H1 (cell line): ENCODE measurements at regions not wholly inside any gene's neighbourhood (a gene's known extent, or its start where the extent isn't known, plus 50 kb on each side); places are given as distances from the start of the nearest gene placed in this dataset.

Source experiments
- BACH1 ChIP-seq: IDR thresholded peaks from 2 replicates; pipeline ENCODE4 v1.6.1; 2012; ENCODE audit warnings: low read length, improper control_type of control experiment
- CHD1 ChIP-seq: IDR thresholded peaks from 2 replicates; pipeline ENCODE4 v1.6.1; 2012; ENCODE audit warnings: low read depth, low read length, improper control_type of control experiment
- TF ChIP-seq, protein P1 (sequence below): fragments of 300-600 bp; sonication (generic); IDR thresholded peaks from 2 replicates; pipeline ENCODE4 v1.7.1; 2012; ENCODE audit warnings: low read length, moderate library complexity, mild to moderate bottlenecking, inconsistent platforms; ENCODE audit not compliant: insufficient replicate concordance

- TF ChIP-seq, protein P1, sequence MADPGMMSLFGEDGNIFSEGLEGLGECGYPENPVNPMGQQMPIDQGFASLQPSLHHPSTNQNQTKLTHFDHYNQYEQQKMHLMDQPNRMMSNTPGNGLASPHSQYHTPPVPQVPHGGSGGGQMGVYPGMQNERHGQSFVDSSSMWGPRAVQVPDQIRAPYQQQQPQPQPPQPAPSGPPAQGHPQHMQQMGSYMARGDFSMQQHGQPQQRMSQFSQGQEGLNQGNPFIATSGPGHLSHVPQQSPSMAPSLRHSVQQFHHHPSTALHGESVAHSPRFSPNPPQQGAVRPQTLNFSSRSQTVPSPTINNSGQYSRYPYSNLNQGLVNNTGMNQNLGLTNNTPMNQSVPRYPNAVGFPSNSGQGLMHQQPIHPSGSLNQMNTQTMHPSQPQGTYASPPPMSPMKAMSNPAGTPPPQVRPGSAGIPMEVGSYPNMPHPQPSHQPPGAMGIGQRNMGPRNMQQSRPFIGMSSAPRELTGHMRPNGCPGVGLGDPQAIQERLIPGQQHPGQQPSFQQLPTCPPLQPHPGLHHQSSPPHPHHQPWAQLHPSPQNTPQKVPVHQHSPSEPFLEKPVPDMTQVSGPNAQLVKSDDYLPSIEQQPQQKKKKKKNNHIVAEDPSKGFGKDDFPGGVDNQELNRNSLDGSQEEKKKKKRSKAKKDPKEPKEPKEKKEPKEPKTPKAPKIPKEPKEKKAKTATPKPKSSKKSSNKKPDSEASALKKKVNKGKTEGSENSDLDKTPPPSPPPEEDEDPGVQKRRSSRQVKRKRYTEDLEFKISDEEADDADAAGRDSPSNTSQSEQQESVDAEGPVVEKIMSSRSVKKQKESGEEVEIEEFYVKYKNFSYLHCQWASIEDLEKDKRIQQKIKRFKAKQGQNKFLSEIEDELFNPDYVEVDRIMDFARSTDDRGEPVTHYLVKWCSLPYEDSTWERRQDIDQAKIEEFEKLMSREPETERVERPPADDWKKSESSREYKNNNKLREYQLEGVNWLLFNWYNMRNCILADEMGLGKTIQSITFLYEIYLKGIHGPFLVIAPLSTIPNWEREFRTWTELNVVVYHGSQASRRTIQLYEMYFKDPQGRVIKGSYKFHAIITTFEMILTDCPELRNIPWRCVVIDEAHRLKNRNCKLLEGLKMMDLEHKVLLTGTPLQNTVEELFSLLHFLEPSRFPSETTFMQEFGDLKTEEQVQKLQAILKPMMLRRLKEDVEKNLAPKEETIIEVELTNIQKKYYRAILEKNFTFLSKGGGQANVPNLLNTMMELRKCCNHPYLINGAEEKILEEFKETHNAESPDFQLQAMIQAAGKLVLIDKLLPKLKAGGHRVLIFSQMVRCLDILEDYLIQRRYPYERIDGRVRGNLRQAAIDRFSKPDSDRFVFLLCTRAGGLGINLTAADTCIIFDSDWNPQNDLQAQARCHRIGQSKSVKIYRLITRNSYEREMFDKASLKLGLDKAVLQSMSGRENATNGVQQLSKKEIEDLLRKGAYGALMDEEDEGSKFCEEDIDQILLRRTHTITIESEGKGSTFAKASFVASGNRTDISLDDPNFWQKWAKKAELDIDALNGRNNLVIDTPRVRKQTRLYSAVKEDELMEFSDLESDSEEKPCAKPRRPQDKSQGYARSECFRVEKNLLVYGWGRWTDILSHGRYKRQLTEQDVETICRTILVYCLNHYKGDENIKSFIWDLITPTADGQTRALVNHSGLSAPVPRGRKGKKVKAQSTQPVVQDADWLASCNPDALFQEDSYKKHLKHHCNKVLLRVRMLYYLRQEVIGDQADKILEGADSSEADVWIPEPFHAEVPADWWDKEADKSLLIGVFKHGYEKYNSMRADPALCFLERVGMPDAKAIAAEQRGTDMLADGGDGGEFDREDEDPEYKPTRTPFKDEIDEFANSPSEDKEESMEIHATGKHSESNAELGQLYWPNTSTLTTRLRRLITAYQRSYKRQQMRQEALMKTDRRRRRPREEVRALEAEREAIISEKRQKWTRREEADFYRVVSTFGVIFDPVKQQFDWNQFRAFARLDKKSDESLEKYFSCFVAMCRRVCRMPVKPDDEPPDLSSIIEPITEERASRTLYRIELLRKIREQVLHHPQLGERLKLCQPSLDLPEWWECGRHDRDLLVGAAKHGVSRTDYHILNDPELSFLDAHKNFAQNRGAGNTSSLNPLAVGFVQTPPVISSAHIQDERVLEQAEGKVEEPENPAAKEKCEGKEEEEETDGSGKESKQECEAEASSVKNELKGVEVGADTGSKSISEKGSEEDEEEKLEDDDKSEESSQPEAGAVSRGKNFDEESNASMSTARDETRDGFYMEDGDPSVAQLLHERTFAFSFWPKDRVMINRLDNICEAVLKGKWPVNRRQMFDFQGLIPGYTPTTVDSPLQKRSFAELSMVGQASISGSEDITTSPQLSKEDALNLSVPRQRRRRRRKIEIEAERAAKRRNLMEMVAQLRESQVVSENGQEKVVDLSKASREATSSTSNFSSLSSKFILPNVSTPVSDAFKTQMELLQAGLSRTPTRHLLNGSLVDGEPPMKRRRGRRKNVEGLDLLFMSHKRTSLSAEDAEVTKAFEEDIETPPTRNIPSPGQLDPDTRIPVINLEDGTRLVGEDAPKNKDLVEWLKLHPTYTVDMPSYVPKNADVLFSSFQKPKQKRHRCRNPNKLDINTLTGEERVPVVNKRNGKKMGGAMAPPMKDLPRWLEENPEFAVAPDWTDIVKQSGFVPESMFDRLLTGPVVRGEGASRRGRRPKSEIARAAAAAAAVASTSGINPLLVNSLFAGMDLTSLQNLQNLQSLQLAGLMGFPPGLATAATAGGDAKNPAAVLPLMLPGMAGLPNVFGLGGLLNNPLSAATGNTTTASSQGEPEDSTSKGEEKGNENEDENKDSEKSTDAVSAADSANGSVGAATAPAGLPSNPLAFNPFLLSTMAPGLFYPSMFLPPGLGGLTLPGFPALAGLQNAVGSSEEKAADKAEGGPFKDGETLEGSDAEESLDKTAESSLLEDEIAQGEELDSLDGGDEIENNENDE: no peak
- TF ChIP-seq BACH1: no peak
- TF ChIP-seq CHD1: no peak
Measured at GRCh38 chr2:181121996-181122395, 141.6 kb downstream of the UBE2E3 start (continued).
